C4-2B (cell line): ENCODE measurements at regions not wholly inside any gene's neighbourhood (a gene's known extent, or its start where the extent isn't known, plus 50 kb on each side); places are given as distances from the start of the nearest gene placed in this dataset.
"Not testable (repeated sequence)": the region's sequence is repeated elsewhere in the genome, so short reads cannot be mapped to it uniquely, and the experiment has no call there.

Experiments
- H3K27ac ChIP-seq: fragments of 450-650 bp; 2 replicates; pipeline ENCODE4 v1.5.1; 2017
- CTCF ChIP-seq: fragments of 450-650 bp; conservative IDR thresholded peaks from 2 replicates; pipeline ENCODE4 v1.5.1; 2017; ENCODE audit warnings: mild to moderate bottlenecking
- ZFX ChIP-seq: fragments of 450-650 bp; IDR thresholded peaks from 2 replicates; pipeline ENCODE4 v1.6.1; 2017

GRCh38 chrX:121761845-121762244 lies 714.4 kb downstream of the GLUD2 start:
- TF ChIP-seq ZFX (no peak), CTCF (no peak)

GRCh38 chrX:121763671-121764070 lies 716.3 kb downstream of the GLUD2 start:
- no peak overlapping the region for H3K27ac ChIP-seq
- TF ChIP-seq CTCF (no peak), ZFX (no peak)

More at GRCh38 chrX:121761845-121762244, 714.4 kb downstream of the GLUD2 start:
- H3K27ac ChIP-seq = no peak overlapping the region

GRCh38 chrX:121768210-121768609 lies 720.8 kb downstream of the GLUD2 start:
- H3K27ac ChIP-seq = not testable (repeated sequence)

GRCh38 chrX:121781991-121782390 lies 734.6 kb downstream of the GLUD2 start:
- no peak overlapping the region for H3K27ac ChIP-seq
- no peak for TF ChIP-seq CTCF

GRCh38 chrX:121782544-121782943 lies 735.1 kb downstream of the GLUD2 start:
- no peak overlapping the region for H3K27ac ChIP-seq
- TF ChIP-seq ZFX = no peak
- TF ChIP-seq CTCF = no peak

GRCh38 chrX:121782976-121783375 lies 735.6 kb downstream of the GLUD2 start:
- no peak for TF ChIP-seq ZFX
- no peak for TF ChIP-seq CTCF
- no peak overlapping the region for H3K27ac ChIP-seq

GRCh38 chrX:121802881-121803412 lies 755.5 kb downstream of the GLUD2 start:
- no peak overlapping the region for H3K27ac ChIP-seq
- no peak for TF ChIP-seq CTCF
- no peak for TF ChIP-seq ZFX

GRCh38 chrX:121823406-121823805 lies 776.0 kb downstream of the GLUD2 start:
- no peak for TF ChIP-seq ZFX
- no peak for TF ChIP-seq CTCF
- no peak overlapping the region for H3K27ac ChIP-seq
